GM10266 (cell line): ENCODE measurements at regions not wholly inside any gene's neighbourhood (a gene's known extent, or its start where the extent isn't known, plus 50 kb on each side); places are given as distances from the start of the nearest gene placed in this dataset.

Experiments used
- DNase-seq: peaks from one replicate; pipeline ENCODE4 v3.0.0; 2012; ENCODE audit errors: extremely low spot score
- CTCF ChIP-seq: IDR thresholded peaks from 2 replicates; pipeline ENCODE4 v1.5.1; 2012; ENCODE audit warnings: mild to moderate bottlenecking, low read depth; ENCODE audit not compliant: control insufficient read depth, insufficient read depth; ENCODE audit errors: missing control alignments

GRCh38 chr17:54813896-54814295 lies 86.8 kb upstream of the TOM1L1 start:
- no peak for TF ChIP-seq CTCF
- DNase-seq = no peak

GRCh38 chr17:54814371-54814770 lies 86.3 kb upstream of the TOM1L1 start:
- no peak for DNase-seq
- TF ChIP-seq CTCF = no peak

GRCh38 chr17:54834086-54834485 lies 66.6 kb upstream of the TOM1L1 start:
- no peak for TF ChIP-seq CTCF
- no peak for DNase-seq

GRCh38 chr17:54835015-54835414 lies 65.6 kb upstream of the TOM1L1 start:
- no peak for DNase-seq
- no peak for TF ChIP-seq CTCF

- no peak for DNase-seq
- no peak for TF ChIP-seq CTCF
Measured at GRCh38 chr17:54836723-54837462, 63.8 kb upstream of the TOM1L1 start.

- TF ChIP-seq CTCF = no peak
- DNase-seq = no peak
Measured at GRCh38 chr17:54838651-54839421, 61.8 kb upstream of the TOM1L1 start.

GRCh38 chr17:54839447-54839846 lies 61.2 kb upstream of the TOM1L1 start:
- no peak for DNase-seq
- no peak for TF ChIP-seq CTCF
